MCF 10A (cell line): ENCODE measurements at regions not wholly inside any gene's neighbourhood (a gene's known extent, or its start where the extent isn't known, plus 50 kb on each side); places are given as distances from the start of the nearest gene placed in this dataset.
A peak's percentile ranks its signal among the peaks of the same experiment; 100 is the strongest.

Experiments
- BruUV-seq: library from RNA; stranded (reverse); fragments of 400-500 nt; replicated peaks from 2 replicates; lab custom pipeline; 2021; lab: Mats Ljungman, UMichigan
- CTCF ChIA-PET: fragments of 300-600 bp; sonication (Branson Sonifier 250); formaldehyde crosslinking; extraction: SDS; loops from one replicate; lab custom pipeline; 2021; ENCODE audit warnings: antibody characterized with exemption, inconsistent platforms; lab: Yijun Ruan, JAX
- POLR2A ChIA-PET: fragments of 300-600, 350-650 bp; sonication (Branson Sonifier 250); formaldehyde crosslinking; extraction: SDS; loops from one replicate; lab custom pipeline; 2020; ENCODE audit warnings: antibody characterized with exemption, inconsistent platforms; lab: Yijun Ruan, JAX
- DNase-seq: peaks from one replicate; pipeline ENCODE4 v3.0.0-alpha.2; 2018; ENCODE audit not compliant: unreplicated experiment
- H3K27ac Mint-ChIP-seq: one replicate; pipeline ENCODE4 v1.8.0; 2022; ENCODE audit warnings: mild to moderate bottlenecking, low read depth, mixed read lengths; ENCODE audit not compliant: unreplicated experiment
- H3K27me3 Mint-ChIP-seq: one replicate; pipeline ENCODE4 v1.8.0; 2022; ENCODE audit warnings: mixed read lengths; ENCODE audit not compliant: insufficient read depth, unreplicated experiment
- H3K36me3 Mint-ChIP-seq: one replicate; pipeline ENCODE4 v1.8.0; 2022; ENCODE audit warnings: mild to moderate bottlenecking, moderate library complexity, mixed read lengths; ENCODE audit not compliant: insufficient read depth, unreplicated experiment
- H3K4me1 Mint-ChIP-seq: one replicate; pipeline ENCODE4 v1.8.0; 2022; ENCODE audit warnings: mixed read lengths; ENCODE audit not compliant: insufficient read depth, unreplicated experiment
- H3K4me3 Mint-ChIP-seq: one replicate; pipeline ENCODE4 v1.8.0; 2022; ENCODE audit warnings: mild to moderate bottlenecking, moderate library complexity, mixed read lengths; ENCODE audit not compliant: unreplicated experiment
- H3K9me3 Mint-ChIP-seq: one replicate; pipeline ENCODE4 v1.8.0; 2022; ENCODE audit warnings: mixed read lengths; ENCODE audit not compliant: unreplicated experiment
- CTCF ChIP-seq: fragments of 200-600 bp; IDR thresholded peaks from one replicate; pipeline ENCODE4 v1.8.0; 2022; ENCODE audit warnings: antibody characterized with exemption, mild to moderate bottlenecking; ENCODE audit not compliant: unreplicated experiment
- intact Hi-C: fragments of 100-400 bp; cut with micrococcal nuclease; formaldehyde crosslinking; loops from 2 replicates; pipeline ENCODE4 v1.14.1; 2022

GRCh38 chr4:19592391-19592790 is 659.3 kb upstream of the SLIT2 start:
- peak; percentile 8 for DNase-seq
- Mint-ChIP-seq H3K27ac (no peak overlapping the region), H3K4me1 (no peaks in the 10 kb centered on the region), H3K36me3 (no peaks in the 10 kb centered on the region), H3K9me3 (peaks cover 7% of the 10 kb centered on the region), H3K27me3 (no peaks in the 10 kb centered on the region), H3K4me3 (no peak overlapping the region)
- no peak for TF ChIP-seq CTCF
- no TSS peak for BruUV-seq
- ChIA-PET POLR2A (interaction anchor here (0.7 to 1.6 kb wide), 2 partner anchors 8 kb away, joined by 3 read pairs; no protein-coding TSS in a partner anchor), CTCF (interaction anchor here (0.7 kb wide), 1 partner anchor 148 kb away, joined by 3 read pairs; no protein-coding TSS in a partner anchor)
- intact Hi-C loops, result no loop called here

- POLR2A ChIA-PET, result interaction anchor here (1.0 kb wide), 1 partner anchor 9 kb away, joined by 3 read pairs; no protein-coding TSS in a partner anchor
- Mint-ChIP-seq H3K4me1 (peaks cover 22% of the 10 kb centered on the region), H3K27ac (peak overlapping the region; percentile 74), H3K4me3 (peak overlapping the region; percentile 45), H3K36me3 (no peaks in the 10 kb centered on the region), H3K9me3 (no peaks in the 10 kb centered on the region), H3K27me3 (no peaks in the 10 kb centered on the region)
- DNase-seq, result peak; percentile 90
- CTCF ChIA-PET, result no interaction called here
- BruUV-seq, result no TSS peak
- TF ChIP-seq CTCF, result no peak
- intact Hi-C loops, result no loop called here
Measured at GRCh38 chr4:19583827-19584569, 667.7 kb upstream of the SLIT2 start.

GRCh38 chr4:19580095-19580494 is 671.6 kb upstream of the SLIT2 start:
- ChIA-PET POLR2A (interaction anchor here (1.0 kb wide), 1 partner anchor 34 kb away, joined by 3 read pairs; no protein-coding TSS in a partner anchor), CTCF (no interaction called here)
- peak; percentile 63 for DNase-seq
- intact Hi-C loops, result no loop called here
- H3K36me3 Mint-ChIP-seq, result no peaks in the 10 kb centered on the region
- peaks cover 22% of the 10 kb centered on the region for H3K4me1 Mint-ChIP-seq
- H3K4me3 Mint-ChIP-seq, result no peak overlapping the region
- BruUV-seq, result no TSS peak
- H3K27ac Mint-ChIP-seq, result no peak overlapping the region
- no peaks in the 10 kb centered on the region for H3K27me3 Mint-ChIP-seq
- H3K9me3 Mint-ChIP-seq, result no peaks in the 10 kb centered on the region
- TF ChIP-seq CTCF, result no peak

- no peak overlapping the region for H3K27ac Mint-ChIP-seq
Measured at GRCh38 chr4:19579608-19580007, 672.1 kb upstream of the SLIT2 start.

More at GRCh38 chr4:19579608-19580007, 672.1 kb upstream of the SLIT2 start:
- Mint-ChIP-seq H3K4me3 (no peak overlapping the region), H3K9me3 (no peaks in the 10 kb centered on the region), H3K27me3 (no peaks in the 10 kb centered on the region), H3K36me3 (no peaks in the 10 kb centered on the region), H3K4me1 (peaks cover 21% of the 10 kb centered on the region)
- TF ChIP-seq CTCF, result no peak
- BruUV-seq, result no TSS peak
- intact Hi-C loops, result no loop called here
- ChIA-PET CTCF (no interaction called here), POLR2A (interaction anchor here (1.0 kb wide), 1 partner anchor 35 kb away, joined by 3 read pairs; no protein-coding TSS in a partner anchor)
- DNase-seq, result no peak
